ENCODE measurements at regions not wholly inside any gene's neighbourhood (a gene's known extent, or its start where the extent isn't known, plus 50 kb on each side); places are given as distances from the start of the nearest gene placed in this dataset.

DNA sequence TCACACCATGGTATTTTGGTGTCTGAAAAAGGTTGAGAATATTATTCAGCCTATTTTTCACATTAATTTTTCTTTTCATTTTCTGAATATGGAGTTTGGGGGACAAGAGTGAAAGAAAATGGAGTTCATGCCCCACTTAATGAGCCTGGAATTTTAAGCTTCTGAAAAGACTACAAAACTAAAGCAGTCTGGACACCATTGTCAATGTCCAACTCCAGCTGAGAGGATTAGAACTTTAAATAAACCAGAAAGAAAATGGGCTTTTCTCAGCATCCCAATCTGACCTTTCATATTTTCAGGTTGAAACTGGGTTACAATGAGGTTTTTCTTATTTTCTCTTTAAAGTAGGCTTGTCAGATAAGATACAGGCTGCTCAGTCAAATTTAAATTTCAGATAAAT, 207.7 kb downstream of the SLC6A15 start:
- Histone ChIP-seq H3K4me3 (ENCODE audit: low read length) (no peak overlapping the region), H3K4ac (ENCODE audit: low read depth, low read length) (no peak overlapping the region), H4K5ac (ENCODE audit: low read length) (no peak overlapping the region), H3K4me2 (ENCODE audit: low read length) (no peak overlapping the region), H2BK15ac (replicated peaks; ENCODE audit: low read depth) (no peak overlapping the region), H3K9ac (ENCODE audit: low read length) (no peak overlapping the region), H3K4me1 (ENCODE audit: control insufficient read depth, low read depth, low read length) (no peaks in the 10 kb centered on the region), H2AK5ac (ENCODE audit: low read length) (no peak overlapping the region), H3K18ac (ENCODE audit: low read length) (no peak overlapping the region), H3K36me3 (ENCODE audit: control insufficient read depth, insufficient read depth, low read length) (no peaks in the 10 kb centered on the region), H3K79me2 (ENCODE audit: control insufficient read depth, insufficient read depth, low read length) (no peaks in the 10 kb centered on the region), H2BK120ac (ENCODE audit: low read depth, low read length) (no peak overlapping the region), H3K56ac (ENCODE audit: low read length) (no peak overlapping the region), H4K8ac (ENCODE audit: low read depth, low read length) (no peak overlapping the region), H3K23ac (ENCODE audit: low read length) (no peak overlapping the region), H3K27me3 (ENCODE audit: insufficient read depth, low read length, poor library complexity) (no peaks in the 10 kb centered on the region), H3K27ac (ENCODE audit: low read depth, low read length) (no peak overlapping the region), H3K79me1 (ENCODE audit: low read length) (no peaks in the 10 kb centered on the region), H2BK5ac (ENCODE audit: low read length) (no peak overlapping the region)
- DNase-seq, result no peak

DNA sequence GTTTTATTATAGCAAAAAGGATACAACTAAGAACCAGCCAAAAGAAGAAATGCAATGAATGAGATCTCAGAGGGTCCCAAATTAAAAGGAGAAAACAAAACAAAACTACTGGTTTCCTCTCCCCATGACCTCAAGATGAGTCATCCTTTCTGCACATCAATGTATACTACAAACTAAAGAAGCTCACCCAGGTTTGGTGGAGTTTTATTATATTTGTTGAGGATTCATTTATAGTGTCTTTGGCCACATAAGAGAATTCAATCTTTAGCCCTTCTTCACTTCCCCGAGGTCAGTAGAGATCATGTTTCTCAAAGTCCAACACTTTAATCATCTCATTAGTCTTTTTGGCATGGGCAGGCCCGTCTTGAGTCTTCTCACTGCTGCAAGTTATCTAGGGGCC, 210.6 kb downstream of the SLC6A15 start:
- no CpG with 5 or more reads among the region's 2 CpGs for WGBS (ENCODE audit: extremely low coverage, insufficient coverage, low lambda C conversion rate)
- no peak overlapping the region for H3K18ac ChIP-seq (ENCODE audit: low read length)

GRCh38 chr12:84701041-84701440, 211.6 kb downstream of the SLC6A15 start:
- WGBS (ENCODE audit: extremely low coverage, insufficient coverage, low lambda C conversion rate), result no CpG with 5 or more reads among the region's 3 CpGs
- H2BK15ac ChIP-seq (replicated peaks; ENCODE audit: low read depth), result no peak overlapping the region
- no peak overlapping the region for H3K4me3 ChIP-seq (ENCODE audit: low read length)
- H4K8ac ChIP-seq (ENCODE audit: low read depth, low read length), result no peak overlapping the region
- H3K36me3 ChIP-seq (ENCODE audit: control insufficient read depth, insufficient read depth, low read length), result no peaks in the 10 kb centered on the region
- H3K56ac ChIP-seq (ENCODE audit: low read length), result no peak overlapping the region
- no peak overlapping the region for H2BK5ac ChIP-seq (ENCODE audit: low read length)
- no peaks in the 10 kb centered on the region for H3K79me1 ChIP-seq (ENCODE audit: low read length)
- H3K79me2 ChIP-seq (ENCODE audit: control insufficient read depth, insufficient read depth, low read length), result no peaks in the 10 kb centered on the region
- DNase-seq, result no peak
- H2AK5ac ChIP-seq (ENCODE audit: low read length), result no peak overlapping the region
- no peak overlapping the region for H2BK120ac ChIP-seq (ENCODE audit: low read depth, low read length)
- H3K27ac ChIP-seq (ENCODE audit: low read depth, low read length), result no peak overlapping the region
- no peak overlapping the region for H3K18ac ChIP-seq (ENCODE audit: low read length)
- no peak overlapping the region for H4K5ac ChIP-seq (ENCODE audit: low read length)
- H3K4me1 ChIP-seq (ENCODE audit: control insufficient read depth, low read depth, low read length), result no peaks in the 10 kb centered on the region
- no peak overlapping the region for H3K4me2 ChIP-seq (ENCODE audit: low read length)
- no peak overlapping the region for H3K4ac ChIP-seq (ENCODE audit: low read depth, low read length)
- H3K27me3 ChIP-seq (ENCODE audit: insufficient read depth, low read length, poor library complexity), result no peaks in the 10 kb centered on the region
- H3K9ac ChIP-seq (ENCODE audit: low read length), result no peak overlapping the region
- H3K23ac ChIP-seq (ENCODE audit: low read length), result no peak overlapping the region

More for the DNA sequence above, 210.6 kb downstream of the SLC6A15 start:
- Histone ChIP-seq H4K8ac (ENCODE audit: low read depth, low read length) (no peak overlapping the region), H2BK15ac (replicated peaks; ENCODE audit: low read depth) (no peak overlapping the region), H3K79me2 (ENCODE audit: control insufficient read depth, insufficient read depth, low read length) (no peaks in the 10 kb centered on the region), H3K4ac (ENCODE audit: low read depth, low read length) (no peak overlapping the region), H2AK5ac (ENCODE audit: low read length) (no peak overlapping the region), H3K23ac (ENCODE audit: low read length) (no peak overlapping the region), H3K79me1 (ENCODE audit: low read length) (no peaks in the 10 kb centered on the region), H3K9ac (ENCODE audit: low read length) (no peak overlapping the region), H3K56ac (ENCODE audit: low read length) (no peak overlapping the region), H3K27me3 (ENCODE audit: insufficient read depth, low read length, poor library complexity) (no peaks in the 10 kb centered on the region), H4K5ac (ENCODE audit: low read length) (no peak overlapping the region), H2BK5ac (ENCODE audit: low read length) (no peak overlapping the region), H2BK120ac (ENCODE audit: low read depth, low read length) (no peak overlapping the region), H3K4me1 (ENCODE audit: control insufficient read depth, low read depth, low read length) (no peaks in the 10 kb centered on the region), H3K27ac (ENCODE audit: low read depth, low read length) (no peak overlapping the region), H3K36me3 (ENCODE audit: control insufficient read depth, insufficient read depth, low read length) (no peaks in the 10 kb centered on the region), H3K4me3 (ENCODE audit: low read length) (no peak overlapping the region), H3K4me2 (ENCODE audit: low read length) (no peak overlapping the region)
- DNase-seq, result no peak

GRCh38 chr12:84698576-84699333, 213.8 kb downstream of the SLC6A15 start:
- no peak overlapping the region for H3K56ac ChIP-seq (ENCODE audit: low read length)
- no peak overlapping the region for H2BK15ac ChIP-seq (replicated peaks; ENCODE audit: low read depth)
- DNase-seq, result no peak
- H2AK5ac ChIP-seq (ENCODE audit: low read length), result no peak overlapping the region
- H3K4ac ChIP-seq (ENCODE audit: low read depth, low read length), result no peak overlapping the region
- H4K5ac ChIP-seq (ENCODE audit: low read length), result no peak overlapping the region
- no peaks in the 10 kb centered on the region for H3K79me1 ChIP-seq (ENCODE audit: low read length)
- no peak overlapping the region for H3K4me3 ChIP-seq (ENCODE audit: low read length)
- H3K36me3 ChIP-seq (ENCODE audit: control insufficient read depth, insufficient read depth, low read length), result no peaks in the 10 kb centered on the region
- H3K23ac ChIP-seq (ENCODE audit: low read length), result no peak overlapping the region
- no peak overlapping the region for H3K27ac ChIP-seq (ENCODE audit: low read depth, low read length)
- H3K18ac ChIP-seq (ENCODE audit: low read length), result no peak overlapping the region
- no peak overlapping the region for H2BK120ac ChIP-seq (ENCODE audit: low read depth, low read length)
- no peaks in the 10 kb centered on the region for H3K79me2 ChIP-seq (ENCODE audit: control insufficient read depth, insufficient read depth, low read length)
- no peak overlapping the region for H4K8ac ChIP-seq (ENCODE audit: low read depth, low read length)
- WGBS (ENCODE audit: extremely low coverage, insufficient coverage, low lambda C conversion rate), result no CpG with 5 or more reads among the region's 3 CpGs
- no peaks in the 10 kb centered on the region for H3K27me3 ChIP-seq (ENCODE audit: insufficient read depth, low read length, poor library complexity)
- H3K4me1 ChIP-seq (ENCODE audit: control insufficient read depth, low read depth, low read length), result no peaks in the 10 kb centered on the region
- no peak overlapping the region for H2BK5ac ChIP-seq (ENCODE audit: low read length)
- H3K9ac ChIP-seq (ENCODE audit: low read length), result no peak overlapping the region
- H3K4me2 ChIP-seq (ENCODE audit: low read length), result no peak overlapping the region

- Histone ChIP-seq H2AK5ac (ENCODE audit: low read length) (no peak overlapping the region), H2BK120ac (ENCODE audit: low read depth, low read length) (no peak overlapping the region), H4K5ac (ENCODE audit: low read length) (no peak overlapping the region), H3K56ac (ENCODE audit: low read length) (no peak overlapping the region), H3K23ac (ENCODE audit: low read length) (no peak overlapping the region), H3K9ac (ENCODE audit: low read length) (no peak overlapping the region), H3K4me1 (ENCODE audit: control insufficient read depth, low read depth, low read length) (no peaks in the 10 kb centered on the region), H2BK15ac (replicated peaks; ENCODE audit: low read depth) (no peak overlapping the region), H3K79me2 (ENCODE audit: control insufficient read depth, insufficient read depth, low read length) (no peaks in the 10 kb centered on the region), H3K4ac (ENCODE audit: low read depth, low read length) (no peak overlapping the region), H3K4me2 (ENCODE audit: low read length) (no peak overlapping the region), H3K18ac (ENCODE audit: low read length) (no peak overlapping the region), H3K4me3 (ENCODE audit: low read length) (no peak overlapping the region), H3K27ac (ENCODE audit: low read depth, low read length) (no peak overlapping the region), H3K36me3 (ENCODE audit: control insufficient read depth, insufficient read depth, low read length) (no peaks in the 10 kb centered on the region), H2BK5ac (ENCODE audit: low read length) (no peak overlapping the region), H3K27me3 (ENCODE audit: insufficient read depth, low read length, poor library complexity) (no peaks in the 10 kb centered on the region), H4K8ac (ENCODE audit: low read depth, low read length) (no peak overlapping the region), H3K79me1 (ENCODE audit: low read length) (no peaks in the 10 kb centered on the region)
- no CpG with 5 or more reads among the region's 3 CpGs for WGBS (ENCODE audit: extremely low coverage, insufficient coverage, low lambda C conversion rate)
- no peak for DNase-seq
Measured at GRCh38 chr12:84696908-84697540, 215.6 kb downstream of the SLC6A15 start.

GRCh38 chr12:84696281-84696680, 216.3 kb downstream of the SLC6A15 start:
- Histone ChIP-seq H3K79me2 (ENCODE audit: control insufficient read depth, insufficient read depth, low read length) (no peaks in the 10 kb centered on the region), H3K4me2 (ENCODE audit: low read length) (no peak overlapping the region), H3K4ac (ENCODE audit: low read depth, low read length) (no peak overlapping the region), H4K5ac (ENCODE audit: low read length) (no peak overlapping the region), H2BK120ac (ENCODE audit: low read depth, low read length) (no peak overlapping the region), H2BK5ac (ENCODE audit: low read length) (no peak overlapping the region), H3K27me3 (ENCODE audit: insufficient read depth, low read length, poor library complexity) (no peaks in the 10 kb centered on the region), H3K23ac (ENCODE audit: low read length) (no peak overlapping the region), H4K8ac (ENCODE audit: low read depth, low read length) (no peak overlapping the region), H3K56ac (ENCODE audit: low read length) (no peak overlapping the region), H3K4me3 (ENCODE audit: low read length) (no peak overlapping the region), H3K9ac (ENCODE audit: low read length) (no peak overlapping the region), H3K18ac (ENCODE audit: low read length) (no peak overlapping the region), H2AK5ac (ENCODE audit: low read length) (no peak overlapping the region), H3K79me1 (ENCODE audit: low read length) (no peaks in the 10 kb centered on the region), H2BK15ac (replicated peaks; ENCODE audit: low read depth) (no peak overlapping the region), H3K36me3 (ENCODE audit: control insufficient read depth, insufficient read depth, low read length) (no peaks in the 10 kb centered on the region), H3K27ac (ENCODE audit: low read depth, low read length) (no peak overlapping the region), H3K4me1 (ENCODE audit: control insufficient read depth, low read depth, low read length) (no peaks in the 10 kb centered on the region)
- no CpG with 5 or more reads among the region's 2 CpGs for WGBS (ENCODE audit: extremely low coverage, insufficient coverage, low lambda C conversion rate)
- no peak for DNase-seq
